Neuronal stem cell (in vitro differentiated cells): ENCODE measurements at regions not wholly inside any gene's neighbourhood (a gene's known extent, or its start where the extent isn't known, plus 50 kb on each side); places are given as distances from the start of the nearest gene placed in this dataset.

Experiments
- DNase-seq: peaks from one replicate; pipeline ENCODE4 v3.0.0-alpha.2; 2013; ENCODE audit warnings: low spot score
- H2AFZ ChIP-seq: one replicate; pipeline ENCODE4 v1.6.1; 2013; ENCODE audit warnings: mild to moderate bottlenecking, low read length, inconsistent platforms
- H2AK5ac ChIP-seq: 2 replicates; pipeline ENCODE4 v1.6.1; 2013; ENCODE audit warnings: low read depth, mild to moderate bottlenecking, inconsistent platforms, low read length, moderate library complexity, mixed read lengths
- H2BK120ac ChIP-seq: 2 replicates; pipeline ENCODE4 v1.6.1; 2013; ENCODE audit warnings: low read depth, mild to moderate bottlenecking, inconsistent platforms, low read length, moderate library complexity, mixed read lengths
- H2BK12ac ChIP-seq: one replicate; pipeline ENCODE4 v1.6.1; 2013; ENCODE audit warnings: low read length, inconsistent platforms
- H2BK15ac ChIP-seq: 2 replicates; pipeline ENCODE4 v1.6.1; 2013; ENCODE audit warnings: mild to moderate bottlenecking, low read length, inconsistent platforms, mixed read lengths
- H2BK5ac ChIP-seq: one replicate; pipeline ENCODE4 v1.6.1; 2013; ENCODE audit warnings: inconsistent platforms, mild to moderate bottlenecking, low read length, moderate library complexity
- H3K14ac ChIP-seq: one replicate; pipeline ENCODE4 v1.6.1; 2013; ENCODE audit warnings: low read length, inconsistent platforms
- H3K18ac ChIP-seq: 2 replicates; pipeline ENCODE4 v1.6.1; 2013; ENCODE audit warnings: low read length, inconsistent platforms
- H3K23ac ChIP-seq: 2 replicates; pipeline ENCODE4 v1.6.1; 2013; ENCODE audit warnings: low read depth, mild to moderate bottlenecking, mixed read lengths, low read length, inconsistent platforms; ENCODE audit not compliant: poor library complexity
- H3K27ac ChIP-seq: replicated peaks from 3 replicates; pipeline ENCODE4 v1.5.1; 2013; ENCODE audit warnings: low read length, inconsistent platforms
- H3K27me3 ChIP-seq, 3 experiments: 2 replicates each; pipeline ENCODE4 v1.6.1; 2013; ENCODE audit warnings: low read length in 3 of 3, mild to moderate bottlenecking in 2 of 3, inconsistent platforms in 1 of 3, low read depth in 1 of 3, mixed read lengths in 1 of 3, moderate library complexity in 1 of 3; ENCODE audit not compliant: control insufficient read depth in 3 of 3, insufficient read depth in 3 of 3
- H3K36me3 ChIP-seq, 2 donors: replicated peaks in 1 of 2; 2 replicates each; pipeline ENCODE4 v1.6.1; 2013; ENCODE audit warnings: low read length in 2 of 2; ENCODE audit not compliant: control insufficient read depth in 2 of 2, insufficient read depth in 2 of 2
- H3K4ac ChIP-seq: 2 replicates; pipeline ENCODE4 v1.6.1; 2013; ENCODE audit warnings: inconsistent platforms, mild to moderate bottlenecking, low read length, moderate library complexity
- H3K4me1 ChIP-seq, 2 donors: 1 replicate in 1 of 2; 2 replicates in 1 of 2; pipeline ENCODE4 v1.6.1; 2013; ENCODE audit warnings: low read length in 2 of 2, low read depth in 1 of 2; ENCODE audit not compliant: control insufficient read depth in 2 of 2, insufficient read depth in 1 of 2
- H3K4me2 ChIP-seq: one replicate; pipeline ENCODE4 v1.6.1; 2013; ENCODE audit warnings: mild to moderate bottlenecking, low read length, inconsistent platforms; ENCODE audit not compliant: insufficient read depth, poor library complexity, severe bottlenecking
- H3K4me3 ChIP-seq, 2 donors: 2 replicates each; pipeline ENCODE4 v1.5.1; 2013; ENCODE audit warnings: low read length in 2 of 2, mild to moderate bottlenecking in 2 of 2, inconsistent platforms in 1 of 2, moderate library complexity in 1 of 2
- H3K79me1 ChIP-seq: one replicate; pipeline ENCODE4 v1.6.1; 2013; ENCODE audit warnings: low read depth, mild to moderate bottlenecking, inconsistent platforms, low read length, moderate library complexity
- H3K9ac ChIP-seq: one replicate; pipeline ENCODE4 v1.6.1; 2013; ENCODE audit warnings: mild to moderate bottlenecking, low read depth, low read length, inconsistent platforms; ENCODE audit not compliant: poor library complexity
- H3K9me3 ChIP-seq, 2 donors: replicated peaks in 1 of 2; 2 replicates each; pipeline versions ENCODE3 to v1.6.1; 2013; ENCODE audit warnings: low read length in 2 of 2, mild to moderate bottlenecking in 2 of 2, inconsistent platforms in 1 of 2, low read depth in 1 of 2, mixed read lengths in 1 of 2, moderate library complexity in 1 of 2; ENCODE audit not compliant: control insufficient read depth in 2 of 2, insufficient read depth in 1 of 2
- H4K8ac ChIP-seq: one replicate; pipeline ENCODE4 v1.6.1; 2013; ENCODE audit warnings: low read depth, mild to moderate bottlenecking, inconsistent platforms, low read length, moderate library complexity
- H4K91ac ChIP-seq: one replicate; pipeline ENCODE4 v1.6.1; 2013; ENCODE audit warnings: low read length, low read depth, mild to moderate bottlenecking, inconsistent platforms; ENCODE audit not compliant: poor library complexity
- WGBS, 2 donors: extraction: QIAGEN DNeasy Blood & Tissue Kit; methylation state at CpG; one replicate each; pipeline ENCODE4 v1.1.7; 2013; ENCODE audit warnings: missing lambda C conversion rate in 2 of 2, mixed read lengths in 1 of 2; ENCODE audit not compliant: insufficient read length in 2 of 2, insufficient replicate concordance in 1 of 2; ENCODE audit errors: extremely low coverage in 2 of 2; 5-methylcytosine and 5-hydroxymethylcytosine counted together

DNA sequence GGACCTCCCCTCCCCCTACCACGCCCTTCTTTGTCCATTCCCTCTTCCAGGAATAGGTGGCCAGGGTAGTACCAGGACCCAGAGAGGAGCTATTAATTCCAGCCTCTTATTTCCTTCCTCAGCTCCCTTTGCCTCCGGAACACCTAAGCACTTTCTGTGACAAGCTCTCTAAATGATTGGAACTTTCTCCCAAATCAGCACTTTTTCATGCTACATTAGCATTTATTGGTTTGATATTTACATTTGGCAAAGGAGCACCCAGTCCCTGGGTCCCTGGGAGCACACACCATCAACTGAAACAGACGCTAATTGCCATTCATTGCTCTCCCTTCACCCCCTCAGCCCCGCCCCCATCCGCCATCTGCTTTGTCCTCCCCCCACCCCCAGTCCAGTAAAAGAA lies 182.0 kb upstream of the BCOR start:
- DNase-seq = no peak
- Histone ChIP-seq H4K8ac (no peak overlapping the region), H3K18ac (no peak overlapping the region), H4K91ac (no peak overlapping the region), H3K4me1 (peaks cover 0 to 2% of the 10 kb centered on the region in 2 donors), H2AK5ac (no peak overlapping the region), H3K9ac (no peak overlapping the region), H3K4me3 (no peak overlapping the region), H2BK12ac (no peak overlapping the region), H3K4me2 (no peak overlapping the region), H2AFZ (no peak overlapping the region), H3K27ac (no peak overlapping the region), H3K4ac (no peak overlapping the region), H3K23ac (no peak overlapping the region), H3K9me3 (no peaks in the 10 kb centered on the region), H2BK5ac (no peak overlapping the region), H3K79me1 (no peaks in the 10 kb centered on the region), H2BK15ac (no peak overlapping the region), H3K27me3 (peaks cover 0 to 4% (median 0%) of the 10 kb centered on the region in 3 experiments), H2BK120ac (no peak overlapping the region), H3K14ac (no peak overlapping the region), H3K36me3 (no peaks in the 10 kb centered on the region)
- no CpG with 5 or more reads among the region's 5 CpGs for WGBS, 2 donors

DNA sequence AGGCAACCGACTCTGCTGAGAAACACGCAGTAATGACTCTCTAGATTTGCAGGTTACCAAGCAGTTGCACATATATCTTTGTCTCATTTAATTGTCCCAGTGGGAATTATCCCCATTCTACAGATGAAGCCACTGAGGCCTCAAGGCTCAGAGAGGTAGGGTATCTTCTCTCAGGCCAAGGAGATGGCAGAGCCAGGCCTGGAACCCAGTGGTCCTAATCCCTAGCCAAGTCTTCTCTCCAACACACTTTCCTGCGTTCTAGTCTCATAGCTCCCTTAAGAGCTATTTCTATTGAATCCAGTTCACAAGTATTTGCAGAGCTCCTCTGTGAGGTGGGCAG lies 181.3 kb upstream of the BCOR start:
- DNase-seq = no peak
- no peak overlapping the region for H4K8ac ChIP-seq
- H2BK120ac ChIP-seq = no peak overlapping the region
- peaks cover 0 to 4% (median 0%) of the 10 kb centered on the region in 3 experiments for H3K27me3 ChIP-seq
- no peak overlapping the region for H3K23ac ChIP-seq
- no peak overlapping the region for H2BK15ac ChIP-seq
- H3K27ac ChIP-seq = no peak overlapping the region
- no peak overlapping the region for H3K18ac ChIP-seq
- H4K91ac ChIP-seq = no peak overlapping the region
- peaks cover 0 to 2% of the 10 kb centered on the region in 2 donors for H3K4me1 ChIP-seq
- H3K9me3 ChIP-seq = no peaks in the 10 kb centered on the region
- no peak overlapping the region for H2AFZ ChIP-seq
- no peak overlapping the region for H3K4me3 ChIP-seq
- no peaks in the 10 kb centered on the region for H3K79me1 ChIP-seq
- no CpG with 5 or more reads among the region's 3 CpGs for WGBS, 2 donors
- H3K14ac ChIP-seq = no peak overlapping the region
- no peak overlapping the region for H3K4me2 ChIP-seq
- H2BK12ac ChIP-seq = no peak overlapping the region
- no peak overlapping the region for H2BK5ac ChIP-seq
- no peak overlapping the region for H3K4ac ChIP-seq
- no peak overlapping the region for H3K9ac ChIP-seq
- no peak overlapping the region for H2AK5ac ChIP-seq
- no peaks in the 10 kb centered on the region for H3K36me3 ChIP-seq

DNA sequence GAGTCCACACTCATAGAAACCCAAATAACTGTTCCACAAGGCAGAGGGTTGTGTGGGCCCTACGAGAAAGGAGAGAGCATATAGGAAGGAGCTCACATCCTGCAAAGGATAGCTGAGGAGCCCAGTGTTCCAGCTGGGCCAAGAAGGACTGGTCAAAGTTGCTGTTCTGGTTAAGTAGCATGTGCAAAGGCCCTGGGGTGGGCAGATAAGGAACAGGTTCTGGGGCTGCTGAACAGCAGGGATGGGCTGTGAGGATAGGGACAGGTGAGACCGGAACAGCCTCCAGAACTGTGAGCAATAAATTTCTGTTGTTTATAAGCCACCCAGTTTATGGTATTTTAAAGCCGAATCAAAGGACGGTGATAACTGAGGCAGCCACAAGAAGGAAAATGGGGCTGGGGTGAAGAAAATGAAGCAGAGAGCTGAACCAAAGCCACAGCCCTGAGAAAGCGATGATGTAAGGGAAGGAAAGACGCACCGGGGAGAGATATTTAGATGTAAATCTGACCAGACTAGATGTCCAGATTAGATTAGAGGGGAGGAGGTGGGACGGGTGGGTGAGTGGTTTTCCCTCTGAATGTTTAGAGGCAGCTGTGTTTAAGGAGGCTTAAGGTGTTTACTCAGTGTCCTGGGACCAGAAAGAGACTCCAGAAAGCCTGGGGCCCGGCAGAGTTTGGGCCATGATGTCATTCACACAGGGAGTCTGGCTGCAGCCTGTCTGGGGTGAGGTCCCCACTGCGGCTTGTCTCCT lies 180.8 kb upstream of the BCOR start:
- no peak overlapping the region for H3K4ac ChIP-seq
- H3K23ac ChIP-seq = no peak overlapping the region
- no CpG with 5 or more reads among the region's 10 CpGs for WGBS, 2 donors
- no peak overlapping the region for H4K91ac ChIP-seq
- H2AK5ac ChIP-seq = no peak overlapping the region
- H4K8ac ChIP-seq = no peak overlapping the region
- no peaks in the 10 kb centered on the region for H3K9me3 ChIP-seq
- no peak overlapping the region for H3K14ac ChIP-seq
- DNase-seq = no peak
- H3K27ac ChIP-seq = no peak overlapping the region
- no peak overlapping the region for H2BK5ac ChIP-seq
- no peaks in the 10 kb centered on the region for H3K79me1 ChIP-seq
- no peak overlapping the region for H2AFZ ChIP-seq
- H3K27me3 ChIP-seq = peaks cover 0 to 6% (median 0%) of the 10 kb centered on the region in 3 experiments
- no peak overlapping the region for H3K18ac ChIP-seq
- no peak overlapping the region for H3K9ac ChIP-seq
- H2BK15ac ChIP-seq = no peak overlapping the region
- no peak overlapping the region for H2BK12ac ChIP-seq
- peaks cover 0 to 2% of the 10 kb centered on the region in 2 donors for H3K4me1 ChIP-seq
- no peak overlapping the region for H2BK120ac ChIP-seq
- H3K4me3 ChIP-seq = no peak overlapping the region
- H3K36me3 ChIP-seq = no peaks in the 10 kb centered on the region
- H3K4me2 ChIP-seq = no peak overlapping the region

DNA sequence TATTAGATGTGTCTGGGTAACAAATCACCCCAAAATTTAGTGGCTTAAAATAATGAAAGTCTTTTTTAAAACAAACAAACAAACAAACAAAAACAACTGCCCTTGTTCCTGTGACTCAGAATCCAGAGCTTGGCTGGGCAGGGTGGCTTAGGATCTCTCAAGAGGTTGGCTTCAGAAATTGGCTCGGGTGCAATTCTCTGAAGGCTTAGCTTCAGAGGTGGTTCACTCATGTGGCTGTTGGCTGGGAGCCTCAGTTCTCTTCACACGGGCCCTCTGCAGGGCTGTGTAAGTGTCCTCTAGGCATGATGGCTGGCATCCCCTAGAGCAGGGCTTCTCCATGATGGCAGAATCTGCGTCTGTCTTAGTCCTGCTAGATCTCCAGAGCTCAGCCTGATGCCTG lies 179.9 kb upstream of the BCOR start:
- Histone ChIP-seq H4K8ac (no peak overlapping the region), H2AFZ (no peak overlapping the region), H3K4me3 (no peak overlapping the region), H2AK5ac (no peak overlapping the region), H3K23ac (no peak overlapping the region), H3K4me2 (no peak overlapping the region), H2BK5ac (no peak overlapping the region), H3K27me3 (peaks cover 0 to 9% (median 0%) of the 10 kb centered on the region in 3 experiments), H3K36me3 (no peaks in the 10 kb centered on the region), H3K27ac (no peak overlapping the region), H3K18ac (no peak overlapping the region), H3K4me1 (peaks cover 0 to 2% of the 10 kb centered on the region in 2 donors), H2BK12ac (no peak overlapping the region), H3K9ac (no peak overlapping the region), H3K79me1 (no peaks in the 10 kb centered on the region), H4K91ac (no peak overlapping the region), H2BK120ac (no peak overlapping the region), H2BK15ac (no peak overlapping the region), H3K9me3 (no peaks in the 10 kb centered on the region), H3K14ac (no peak overlapping the region), H3K4ac (no peak overlapping the region)
- WGBS, 2 donors = no CpG with 5 or more reads among the region's 3 CpGs
- DNase-seq = no peak
